WERI-Rb-1 (cell line): ENCODE measurements at regions not wholly inside any gene's neighbourhood (a gene's known extent, or its start where the extent isn't known, plus 50 kb on each side); places are given as distances from the start of the nearest gene placed in this dataset.

Experiments
- DNase-seq: peaks from one replicate; pipeline ENCODE4 v3.0.0-alpha.2; 2020
- H3K27ac ChIP-seq: fragments of 250-450 bp; sonication (Bioruptor Pico); 2 replicates; pipeline ENCODE4 v1.5.1; 2020; ENCODE audit warnings: mild to moderate bottlenecking, moderate library complexity
- H3K27me3 ChIP-seq: fragments of 250-450 bp; sonication (Bioruptor Pico); 2 replicates; pipeline ENCODE4 v1.5.1; 2021; ENCODE audit warnings: mild to moderate bottlenecking, low read depth, moderate library complexity; ENCODE audit not compliant: insufficient read depth, severe bottlenecking
- H3K36me3 ChIP-seq: fragments of 250-450 bp; sonication (Bioruptor Pico); 2 replicates; pipeline ENCODE4 v1.5.1; 2020; ENCODE audit warnings: mild to moderate bottlenecking, moderate library complexity
- H3K4me3 ChIP-seq: 2 replicates; pipeline ENCODE4 v1.5.1; 2011; ENCODE audit warnings: low read depth, mild to moderate bottlenecking, control low read depth, low read length
- H3K9me3 ChIP-seq: fragments of 250-450 bp; sonication (Bioruptor Pico); 2 replicates; pipeline ENCODE4 v1.5.1; 2021; ENCODE audit warnings: mild to moderate bottlenecking, moderate library complexity; ENCODE audit not compliant: severe bottlenecking
- CTCF ChIP-seq: IDR thresholded peaks from 2 replicates; pipeline ENCODE4 v1.5.1; 2011; ENCODE audit warnings: low read depth, mild to moderate bottlenecking, control low read depth, inconsistent platforms, low read length

DNA sequence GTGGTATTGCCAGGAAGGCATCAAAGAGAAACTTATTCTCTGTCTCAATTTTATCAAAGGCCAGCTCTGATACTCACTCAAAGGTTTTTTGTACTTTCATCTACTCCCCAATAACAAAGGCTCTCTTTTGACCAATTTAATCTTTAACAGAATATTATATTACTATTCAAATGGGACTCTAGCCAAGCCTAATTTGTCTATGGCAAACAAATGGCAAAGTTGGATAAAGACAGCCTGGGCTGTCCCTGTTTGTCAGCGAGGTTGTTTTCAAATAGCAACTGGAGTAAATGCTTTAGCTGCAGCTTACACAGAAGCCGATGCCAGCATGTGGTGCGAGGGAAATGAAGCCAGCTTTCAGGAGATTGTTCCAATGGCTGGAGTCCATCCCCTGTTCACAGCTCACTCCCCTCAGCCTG lies 80.1 kb upstream of the CTNNA2 start:
- H3K27ac ChIP-seq, result no peak overlapping the region
- DNase-seq, result no peak
- H3K9me3 ChIP-seq, result no peaks in the 10 kb centered on the region
- TF ChIP-seq CTCF, result no peak
- peaks cover 14% of the 10 kb centered on the region for H3K27me3 ChIP-seq
- H3K4me3 ChIP-seq, result no peak overlapping the region
- no peaks in the 10 kb centered on the region for H3K36me3 ChIP-seq

DNA sequence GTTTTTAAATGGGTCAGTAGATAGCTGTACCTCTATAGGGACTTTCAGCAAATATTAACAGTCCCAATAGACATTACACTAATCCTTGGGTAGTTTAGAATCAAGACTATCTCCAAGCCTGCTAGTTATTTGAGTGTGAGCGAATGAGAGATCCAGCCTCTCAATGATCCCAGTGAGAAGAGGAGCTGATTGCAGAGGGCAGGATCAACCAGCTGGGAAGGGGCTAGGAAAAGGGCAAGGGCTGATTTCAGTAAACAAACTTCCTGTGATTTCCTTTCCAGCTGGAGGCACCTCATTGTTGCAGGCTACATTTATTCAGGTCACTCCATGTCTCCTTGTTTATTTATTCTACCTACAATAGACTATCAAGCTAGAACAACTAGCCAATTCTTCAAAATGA lies 84.1 kb upstream of the CTNNA2 start:
- Histone ChIP-seq H3K27ac (no peak overlapping the region), H3K4me3 (no peak overlapping the region), H3K27me3 (peaks cover 8% of the 10 kb centered on the region), H3K36me3 (no peaks in the 10 kb centered on the region), H3K9me3 (no peaks in the 10 kb centered on the region)
- no peak for DNase-seq
- no peak for TF ChIP-seq CTCF

DNA sequence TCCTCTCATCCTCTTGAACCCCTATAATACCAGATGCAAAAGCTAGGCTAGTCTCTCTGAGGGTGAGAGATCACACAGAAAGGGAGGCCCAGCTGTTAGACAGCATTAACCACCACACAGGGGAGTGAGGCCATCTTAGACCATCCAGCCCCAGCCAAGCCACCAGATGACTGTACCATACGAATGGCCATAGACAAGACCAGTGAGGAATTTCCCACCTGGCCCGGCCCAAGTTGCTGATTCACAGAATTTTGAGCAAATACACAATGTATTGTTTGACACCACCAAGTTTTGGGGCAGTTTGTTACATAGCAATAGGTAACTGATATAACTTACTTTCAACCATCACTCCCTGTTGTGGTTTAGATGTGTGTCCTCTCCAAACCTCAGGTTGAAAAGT lies 98.2 kb upstream of the CTNNA2 start:
- TF ChIP-seq CTCF, result no peak
- Histone ChIP-seq H3K27me3 (no peaks in the 10 kb centered on the region), H3K9me3 (no peaks in the 10 kb centered on the region), H3K4me3 (no peak overlapping the region), H3K27ac (no peak overlapping the region), H3K36me3 (no peaks in the 10 kb centered on the region)
- no peak for DNase-seq

DNA sequence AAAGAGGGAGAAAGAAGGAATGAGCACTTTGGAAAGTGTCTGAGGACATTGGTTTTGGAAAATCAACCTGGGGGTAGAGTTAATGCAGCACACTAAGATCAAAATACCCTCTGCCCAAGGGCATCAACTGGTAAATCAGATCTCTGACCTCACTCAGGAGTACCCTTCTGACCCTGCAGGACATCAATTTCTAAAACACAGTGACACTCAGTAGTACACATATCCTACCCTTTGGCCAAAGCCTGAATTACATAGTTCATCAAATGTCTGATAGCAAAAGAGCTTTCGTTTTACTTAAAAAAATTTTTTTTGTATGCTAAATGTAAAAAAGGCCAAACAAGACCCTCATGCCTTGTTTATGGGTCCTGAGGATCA lies 118.4 kb upstream of the CTNNA2 start:
- no peak for DNase-seq
- H3K36me3 ChIP-seq, result no peaks in the 10 kb centered on the region
- H3K27ac ChIP-seq, result no peak overlapping the region
- no peaks in the 10 kb centered on the region for H3K9me3 ChIP-seq
- TF ChIP-seq CTCF, result no peak
- H3K27me3 ChIP-seq, result peaks cover 3% of the 10 kb centered on the region
- no peak overlapping the region for H3K4me3 ChIP-seq

- Histone ChIP-seq H3K27ac (no peak overlapping the region), H3K9me3 (no peaks in the 10 kb centered on the region), H3K27me3 (peaks cover 3% of the 10 kb centered on the region), H3K4me3 (no peak overlapping the region), H3K36me3 (no peaks in the 10 kb centered on the region)
- DNase-seq, result peak; percentile 37
- TF ChIP-seq CTCF, result no peak
These were observed 118.9 kb upstream of the CTNNA2 start for GRCh38 chr2:79393806-79394484.

DNA sequence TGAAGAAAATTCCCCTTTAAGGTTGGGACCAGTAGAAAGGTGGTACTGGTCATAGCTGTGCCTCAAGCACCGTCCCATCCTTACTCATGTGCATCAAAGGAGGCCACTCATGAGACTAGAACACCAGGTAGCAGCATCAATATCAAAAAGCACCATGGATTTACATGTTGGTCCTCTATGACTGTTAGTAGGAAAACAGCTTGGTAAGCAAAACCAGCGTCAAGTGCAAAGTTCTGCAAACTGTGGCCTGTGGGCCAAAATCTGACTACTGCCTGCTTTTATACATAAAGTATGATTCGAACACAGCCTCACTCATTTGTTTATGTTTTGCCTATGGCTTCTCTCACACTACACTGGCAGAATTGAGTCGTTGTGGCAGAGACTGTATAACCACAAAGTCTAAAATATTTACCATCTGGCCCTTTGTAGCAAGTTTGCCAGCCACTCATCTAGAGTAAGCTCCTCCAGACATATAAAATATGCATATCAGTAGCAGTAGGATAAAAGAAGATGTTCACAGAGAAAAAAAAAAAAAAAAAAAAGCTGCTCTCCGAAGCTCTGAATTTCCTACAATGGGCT lies 119.7 kb upstream of the CTNNA2 start:
- Histone ChIP-seq H3K4me3 (no peak overlapping the region), H3K27ac (no peak overlapping the region), H3K27me3 (peaks cover 5% of the 10 kb centered on the region), H3K36me3 (no peaks in the 10 kb centered on the region), H3K9me3 (no peaks in the 10 kb centered on the region)
- TF ChIP-seq CTCF, result no peak
- no peak for DNase-seq
